ENCODE measurements at regions not wholly inside any gene's neighbourhood (a gene's known extent, or its start where the extent isn't known, plus 50 kb on each side); places are given as distances from the start of the nearest gene placed in this dataset.

DNA sequence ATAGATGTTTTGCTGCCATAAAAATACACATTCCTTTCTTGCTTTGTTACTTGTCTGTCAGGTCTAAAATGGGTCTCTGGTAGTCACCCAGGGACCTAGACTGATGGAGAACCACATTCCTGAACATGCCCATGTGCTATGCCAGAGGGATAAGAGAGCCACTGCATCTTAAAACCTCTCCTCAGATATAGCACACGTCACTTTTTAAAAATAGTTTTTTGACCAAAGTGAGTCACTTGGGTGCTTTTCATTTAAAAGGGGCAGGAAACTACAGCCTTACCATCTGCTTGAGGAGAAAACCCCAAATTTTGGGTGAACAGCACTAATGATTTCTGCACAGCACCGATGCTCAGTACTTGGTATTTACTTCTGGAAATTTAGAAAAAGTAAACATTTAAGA is 197.8 kb downstream of the OGFRL1 start:
- no peak overlapping the region for H3K4me3 ChIP-seq (ENCODE audit: low read depth, low read length)
- TF ChIP-seq, protein P1, sequence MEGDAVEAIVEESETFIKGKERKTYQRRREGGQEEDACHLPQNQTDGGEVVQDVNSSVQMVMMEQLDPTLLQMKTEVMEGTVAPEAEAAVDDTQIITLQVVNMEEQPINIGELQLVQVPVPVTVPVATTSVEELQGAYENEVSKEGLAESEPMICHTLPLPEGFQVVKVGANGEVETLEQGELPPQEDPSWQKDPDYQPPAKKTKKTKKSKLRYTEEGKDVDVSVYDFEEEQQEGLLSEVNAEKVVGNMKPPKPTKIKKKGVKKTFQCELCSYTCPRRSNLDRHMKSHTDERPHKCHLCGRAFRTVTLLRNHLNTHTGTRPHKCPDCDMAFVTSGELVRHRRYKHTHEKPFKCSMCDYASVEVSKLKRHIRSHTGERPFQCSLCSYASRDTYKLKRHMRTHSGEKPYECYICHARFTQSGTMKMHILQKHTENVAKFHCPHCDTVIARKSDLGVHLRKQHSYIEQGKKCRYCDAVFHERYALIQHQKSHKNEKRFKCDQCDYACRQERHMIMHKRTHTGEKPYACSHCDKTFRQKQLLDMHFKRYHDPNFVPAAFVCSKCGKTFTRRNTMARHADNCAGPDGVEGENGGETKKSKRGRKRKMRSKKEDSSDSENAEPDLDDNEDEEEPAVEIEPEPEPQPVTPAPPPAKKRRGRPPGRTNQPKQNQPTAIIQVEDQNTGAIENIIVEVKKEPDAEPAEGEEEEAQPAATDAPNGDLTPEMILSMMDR (IDR thresholded peaks at IDR 0.05; ENCODE audit: borderline replicate concordance, insufficient read depth, low read depth, low read length) = no peak

DNA sequence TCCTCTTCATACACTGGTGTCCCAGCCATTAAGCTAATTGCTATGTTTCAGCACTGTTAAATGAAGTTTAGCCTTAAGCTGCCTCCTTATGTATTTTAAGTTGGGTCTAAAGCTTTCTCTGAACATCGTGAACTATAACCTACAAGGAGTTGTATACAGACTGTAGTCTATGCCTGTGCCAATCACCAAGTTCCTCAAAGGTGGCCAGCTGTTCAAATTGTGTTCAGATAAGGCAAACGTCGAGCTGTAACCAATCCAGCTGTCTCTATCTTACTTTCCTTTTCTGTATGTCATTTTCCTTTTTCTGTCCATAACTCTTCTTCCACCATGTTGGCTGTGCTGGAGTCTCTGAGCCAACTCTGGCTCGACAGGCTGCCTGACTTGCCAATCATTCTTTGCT is 199.6 kb downstream of the OGFRL1 start:
- TF ChIP-seq, protein P1 (IDR thresholded peaks at IDR 0.05; ENCODE audit: borderline replicate concordance, insufficient read depth, low read depth, low read length) = no peak
- no peak overlapping the region for H3K4me3 ChIP-seq (ENCODE audit: low read depth, low read length)

DNA sequence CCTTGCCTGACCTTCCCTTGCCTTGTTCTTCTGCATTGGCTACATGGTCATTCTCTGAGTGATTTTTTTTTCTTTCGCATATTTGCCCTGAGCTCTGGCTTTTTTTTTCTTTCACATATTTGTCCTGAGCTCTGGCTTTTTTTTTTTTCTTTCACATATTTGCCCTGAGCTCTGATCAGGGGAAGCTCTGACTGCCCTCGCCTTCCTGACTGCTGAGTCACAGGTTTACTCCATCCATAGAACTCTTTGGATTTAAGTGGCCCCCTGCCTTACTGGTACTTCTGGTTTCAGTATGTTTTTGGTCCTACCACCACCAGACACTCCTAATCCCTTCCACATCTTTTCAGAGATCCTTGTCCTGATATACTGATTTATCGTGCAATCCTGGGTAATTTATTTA is 201.1 kb downstream of the OGFRL1 start:
- TF ChIP-seq, protein P1 (IDR thresholded peaks at IDR 0.05; ENCODE audit: borderline replicate concordance, insufficient read depth, low read depth, low read length) = no peak
- no peak overlapping the region for H3K4me3 ChIP-seq (ENCODE audit: low read depth, low read length)

DNA sequence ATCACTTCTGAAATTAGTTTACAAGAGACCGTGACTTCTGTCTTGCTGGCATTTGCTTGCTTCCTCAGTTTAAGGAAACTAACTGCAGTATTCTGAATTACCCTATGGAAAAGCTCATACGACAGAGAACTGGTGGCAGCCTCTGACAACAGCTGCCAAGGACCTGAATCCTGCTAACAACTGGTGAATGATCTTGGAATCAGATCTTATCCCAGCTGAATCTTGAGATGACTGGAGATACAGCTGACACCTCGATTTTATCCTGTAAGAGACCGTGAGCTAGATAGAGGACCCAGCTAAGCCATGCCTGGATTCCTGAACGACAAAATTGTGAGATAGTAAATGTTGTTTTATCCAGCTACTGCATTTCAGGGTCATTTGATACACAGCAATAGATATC is 202.3 kb downstream of the OGFRL1 start:
- TF ChIP-seq, protein P1 (IDR thresholded peaks at IDR 0.05; ENCODE audit: borderline replicate concordance, insufficient read depth, low read depth, low read length) = no peak
- H3K4me3 ChIP-seq (ENCODE audit: low read depth, low read length) = no peak overlapping the region

DNA sequence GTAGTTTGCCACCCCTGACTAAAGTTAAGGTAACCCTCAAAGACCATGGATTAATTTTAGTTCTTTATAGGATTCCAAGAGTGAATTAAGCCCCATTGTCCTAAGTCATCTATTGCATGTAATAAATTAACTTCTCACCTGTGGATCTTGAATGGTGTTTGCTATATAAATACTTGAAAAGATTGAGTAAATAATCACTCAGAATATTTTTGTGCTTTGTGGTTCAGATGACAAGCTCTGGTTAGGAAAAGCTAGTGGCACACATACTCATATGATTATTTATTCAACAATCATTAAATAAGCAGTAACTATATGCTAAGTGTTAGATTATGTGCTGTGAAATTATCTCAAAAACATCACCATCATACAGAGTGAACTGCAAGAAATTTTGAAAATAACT is 203.2 kb downstream of the OGFRL1 start:
- no peak overlapping the region for H3K4me3 ChIP-seq (ENCODE audit: low read depth, low read length)
- TF ChIP-seq, protein P1 (IDR thresholded peaks at IDR 0.05; ENCODE audit: borderline replicate concordance, insufficient read depth, low read depth, low read length) = no peak

DNA sequence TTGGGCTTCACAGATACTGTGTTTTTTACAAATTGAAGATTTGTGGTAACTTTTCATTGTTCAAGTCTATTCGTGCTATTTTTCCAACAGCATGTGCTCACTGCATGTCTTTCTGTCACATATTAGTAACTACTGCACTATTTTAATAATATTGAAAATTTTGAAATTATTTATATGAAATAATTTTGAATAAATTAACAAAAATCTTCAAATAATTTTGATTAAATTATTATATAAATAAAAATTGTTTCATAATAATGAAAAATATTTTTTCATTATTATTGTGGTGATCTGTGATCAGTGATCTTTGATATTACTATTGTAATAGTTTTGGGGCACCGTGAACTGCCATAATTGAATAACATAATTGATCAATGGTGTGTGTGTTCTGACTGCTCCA is 204.1 kb downstream of the OGFRL1 start:
- TF ChIP-seq, protein P1 (IDR thresholded peaks at IDR 0.05; ENCODE audit: borderline replicate concordance, insufficient read depth, low read depth, low read length) = no peak
- no peak overlapping the region for H3K4me3 ChIP-seq (ENCODE audit: low read depth, low read length)

DNA sequence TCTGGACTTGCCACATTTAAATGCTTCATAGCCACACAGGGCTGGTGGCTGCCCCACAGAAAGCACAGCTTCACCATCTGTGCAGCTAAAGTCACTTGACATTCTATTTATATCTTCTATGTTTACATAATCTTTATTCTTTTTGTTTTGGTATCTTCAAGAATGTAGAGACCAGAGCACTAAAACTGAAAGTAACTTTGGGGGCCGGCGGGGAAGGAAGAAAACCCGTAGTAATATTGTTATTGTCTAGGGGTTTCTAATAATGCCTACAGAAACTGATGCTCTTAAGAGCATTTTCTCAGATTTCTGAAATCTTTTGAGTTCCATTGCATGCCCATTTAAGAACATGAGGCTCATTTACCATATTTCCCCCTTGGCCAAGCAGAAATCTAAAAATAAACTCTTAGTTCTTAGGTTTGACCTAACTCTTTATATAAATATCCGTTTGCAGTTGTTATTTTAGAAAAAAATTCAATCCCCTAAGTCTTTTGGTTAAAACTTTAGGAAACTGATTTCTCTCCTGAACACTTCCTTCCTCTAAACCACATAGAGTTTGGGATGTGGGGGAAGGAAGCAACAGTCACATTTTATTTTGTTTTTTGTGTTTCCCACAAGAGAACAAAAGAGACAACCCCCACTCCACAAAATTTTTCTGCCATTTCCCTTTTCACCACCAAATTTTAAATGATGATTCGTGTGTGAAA is 207.6 kb downstream of the OGFRL1 start:
- TF ChIP-seq, protein P1 (IDR thresholded peaks at IDR 0.05; ENCODE audit: borderline replicate concordance, insufficient read depth, low read depth, low read length) = no peak
- no peak overlapping the region for H3K4me3 ChIP-seq (ENCODE audit: low read depth, low read length)

Measured in GM12875 (cell line).